Hematopoietic multipotent progenitor cell treated with erythropoietin and hydrocortisone succinate and interleukin-3 and kit ligand, for 17 days (in vitro differentiated cells): ENCODE measurements at regions not wholly inside any gene's neighbourhood (a gene's known extent, or its start where the extent isn't known, plus 50 kb on each side); places are given as distances from the start of the nearest gene placed in this dataset.
A peak's percentile ranks its signal among the peaks of the same experiment; 100 is the strongest.
"Not testable (repeated sequence)": the region's sequence is repeated elsewhere in the genome, so short reads cannot be mapped to it uniquely, and the experiment has no call there.

ENCODE experiments used
- DNase-seq: peaks from one replicate; pipeline ENCODE4 v3.0.0-alpha.2; 2015; ENCODE audit warnings: low spot score

- DNase-seq = no peak
These were observed 135.9 kb downstream of the ITGB8 start for GRCh38 chr7:20466543-20467021.

GRCh38 chr7:20470082-20470481 is 139.4 kb downstream of the ITGB8 start:
- no peak for DNase-seq

- DNase-seq = no peak
These were observed 140.0 kb downstream of the ITGB8 start for GRCh38 chr7:20470726-20471125.

GRCh38 chr7:20474249-20474648 is 141.2 kb upstream of the ABCB5 start:
- DNase-seq = no peak

- no peak for DNase-seq
These were observed 139.7 kb upstream of the ABCB5 start for GRCh38 chr7:20475756-20476155.

GRCh38 chr7:20477067-20477466 is 138.4 kb upstream of the ABCB5 start:
- DNase-seq = no peak

- DNase-seq = no peak
These were observed 135.8 kb upstream of the ABCB5 start for GRCh38 chr7:20479706-20480105.

- DNase-seq = no peak
These were observed 133.4 kb upstream of the ABCB5 start for GRCh38 chr7:20482071-20482470.

- no peak for DNase-seq
These were observed 131.1 kb upstream of the ABCB5 start for GRCh38 chr7:20484356-20484755.

- DNase-seq = no peak
These were observed 126.6 kb upstream of the ABCB5 start for GRCh38 chr7:20488850-20489249.

GRCh38 chr7:20491284-20491683 is 124.2 kb upstream of the ABCB5 start:
- no peak for DNase-seq

- no peak for DNase-seq
These were observed 120.9 kb upstream of the ABCB5 start for GRCh38 chr7:20494566-20494965.

- DNase-seq = not testable (repeated sequence)
These were observed 114.0 kb upstream of the ABCB5 start for GRCh38 chr7:20501473-20501872.

- no peak for DNase-seq
These were observed 112.1 kb upstream of the ABCB5 start for GRCh38 chr7:20503278-20503950.

- DNase-seq = no peak
These were observed 111.4 kb upstream of the ABCB5 start for GRCh38 chr7:20504060-20504459.

- no peak for DNase-seq
These were observed 109.3 kb upstream of the ABCB5 start for GRCh38 chr7:20506175-20506574.

- no peak for DNase-seq
These were observed 108.3 kb upstream of the ABCB5 start for GRCh38 chr7:20507157-20507556.

GRCh38 chr7:20508109-20508508 is 107.4 kb upstream of the ABCB5 start:
- DNase-seq = no peak

- no peak for DNase-seq
These were observed 105.4 kb upstream of the ABCB5 start for GRCh38 chr7:20509892-20510572.

GRCh38 chr7:20510573-20510900 is 104.9 kb upstream of the ABCB5 start:
- DNase-seq = no peak

- no peak for DNase-seq
These were observed 102.1 kb upstream of the ABCB5 start for GRCh38 chr7:20513341-20513740.

GRCh38 chr7:20513897-20514296 is 101.6 kb upstream of the ABCB5 start:
- DNase-seq = no peak

GRCh38 chr7:20514364-20514763 is 101.1 kb upstream of the ABCB5 start:
- peak; percentile 13 for DNase-seq

- DNase-seq = no peak
These were observed 95.8 kb upstream of the ABCB5 start for GRCh38 chr7:20519645-20520044.
